Tibial nerve (tissue), 4 donors: ENCODE measurements at regions not wholly inside any gene's neighbourhood (a gene's known extent, or its start where the extent isn't known, plus 50 kb on each side); places are given as distances from the start of the nearest gene placed in this dataset.
A peak's percentile ranks its signal among the peaks of the same experiment; 100 is the strongest.
"Not testable (repeated sequence)": the region's sequence is repeated elsewhere in the genome, so short reads cannot be mapped to it uniquely, and the experiment has no call there.

Source experiments
- DNase-seq, 2 donors: peaks; one replicate each; pipeline ENCODE4 v3.0.0-alpha.2; 2019; ENCODE audit warnings: low spot score in 2 of 2
- H3K27ac ChIP-seq, 4 donors: fragments of 200-600 bp; sonication (generic) in 3 of 4; one replicate each; pipeline ENCODE4 v1.5.1; 2017 to 2019; ENCODE audit warnings: mild to moderate bottlenecking in 1 of 4
- H3K27me3 ChIP-seq, 2 donors: fragments of 200-600 bp; sonication (generic) in 1 of 2; one replicate each; pipeline versions ENCODE4 v1.5.1 to v1.6.0; 2017 to 2019
- H3K36me3 ChIP-seq, 3 donors: fragments of 200-600 bp; sonication (generic); one replicate each; pipeline ENCODE4 v1.5.1; 2018 to 2019
- H3K4me1 ChIP-seq, 4 donors: fragments of 200-600 bp; sonication (generic) in 3 of 4; one replicate each; pipeline ENCODE4 v1.5.1; 2017 to 2019
- H3K4me3 ChIP-seq, 4 donors: fragments of 200-600 bp; sonication (generic) in 3 of 4; one replicate each; pipeline ENCODE4 v1.5.1; 2017 to 2019; ENCODE audit warnings: mild to moderate bottlenecking in 1 of 4, moderate library complexity in 1 of 4
- H3K9me3 ChIP-seq, 4 donors: fragments of 200-600 bp; sonication (generic) in 3 of 4; one replicate each; pipeline ENCODE4 v1.5.1; 2017 to 2019
- CTCF ChIP-seq, 5 experiments: fragments of 200-600 bp in 3 of 5; fragments of 450-650 bp in 2 of 5; sonication (generic) in 3 of 5; IDR thresholded peaks; one replicate each; pipeline ENCODE4 v1.5.1; 2016 to 2019; ENCODE audit warnings: antibody characterized with exemption in 5 of 5, mild to moderate bottlenecking in 3 of 5, moderate library complexity in 2 of 5
- EP300 ChIP-seq, 2 donors: sonication (generic); formaldehyde crosslinking; IDR thresholded peaks; one replicate each; pipeline ENCODE4 v1.6.1; 2017; ENCODE audit warnings: antibody characterized with exemption in 2 of 2, mild to moderate bottlenecking in 1 of 2
- POLR2A ChIP-seq, 2 donors: fragments of 450-650 bp; IDR thresholded peaks; one replicate each; pipeline ENCODE4 v1.6.1; 2017; ENCODE audit warnings: antibody characterized with exemption in 2 of 2, mild to moderate bottlenecking in 2 of 2, moderate library complexity in 2 of 2
- WGBS, 2 donors: methylation state at CpG; one replicate each; pipeline ENCODE4 v1.1.5; 2018; 5-methylcytosine and 5-hydroxymethylcytosine counted together

GRCh38 chr15:98292442-98293240 is 332.1 kb downstream of the ARRDC4 start:
- 3 to 5% methylated on average over 39 to 45 of the region's 46 CpGs for WGBS, 2 donors
- Histone ChIP-seq H3K27ac (no peak overlapping the region), H3K9me3 (no peaks in the 10 kb centered on the region), H3K4me3 (peak overlapping the region in 1 of 4 donors; percentile 32), H3K4me1 (peaks cover 0 to 20% (median 0%) of the 10 kb centered on the region in 4 donors), H3K36me3 (no peaks in the 10 kb centered on the region), H3K27me3 (peaks cover 0 to 39% of the 10 kb centered on the region in 2 donors)
- DNase-seq: peak in 1 of 2 donors; percentile 19
- TF ChIP-seq CTCF (IDR thresholded peaks at IDR 0.05): peak; percentile 27 to 45 (median 41)
- TF ChIP-seq POLR2A (IDR thresholded peaks at IDR 0.05): no peak
- TF ChIP-seq EP300 (IDR thresholded peaks at IDR 0.05): no peak

- TF ChIP-seq POLR2A (IDR thresholded peaks at IDR 0.05): no peak
- TF ChIP-seq CTCF (IDR thresholded peaks at IDR 0.05): no peak
- TF ChIP-seq EP300 (IDR thresholded peaks at IDR 0.05): no peak
- no peak for DNase-seq
- H3K4me1 ChIP-seq: peaks cover 0 to 20% (median 0%) of the 10 kb centered on the region in 4 donors
- H3K9me3 ChIP-seq: no peaks in the 10 kb centered on the region
- no peak overlapping the region for H3K27ac ChIP-seq
- 66 to 67% methylated on average over 7 of the region's 7 CpGs for WGBS, 2 donors
- no peak overlapping the region for H3K4me3 ChIP-seq
- peaks cover 0 to 39% of the 10 kb centered on the region in 2 donors for H3K27me3 ChIP-seq
- H3K36me3 ChIP-seq: no peaks in the 10 kb centered on the region
These were observed 333.6 kb downstream of the ARRDC4 start for GRCh38 chr15:98294126-98294525.

- H3K4me3 ChIP-seq, H3K9me3 ChIP-seq, H3K27ac ChIP-seq, H3K36me3 ChIP-seq: not testable (repeated sequence)
- TF ChIP-seq CTCF (IDR thresholded peaks at IDR 0.05): peak in 3 of 5 experiments; percentile 10 to 37 (median 24)
- DNase-seq: peak in 1 of 2 donors; percentile 18
- H3K27me3 ChIP-seq: peaks cover 0 to 29% of the 10 kb centered on the region in 2 donors
- H3K4me1 ChIP-seq: peaks cover 0 to 20% (median 0%) of the 10 kb centered on the region in 4 donors
- 20 to 39% methylated on average over 8 to 10 of the region's 10 CpGs for WGBS, 2 donors
These were observed 334.7 kb downstream of the ARRDC4 start for GRCh38 chr15:98295101-98295759.

- Histone ChIP-seq H3K9me3 (no peaks in the 10 kb centered on the region), H3K4me1 (peaks cover 0 to 20% (median 0%) of the 10 kb centered on the region in 4 donors), H3K36me3 (no peaks in the 10 kb centered on the region), H3K27me3 (peaks cover 0 to 23% of the 10 kb centered on the region in 2 donors), H3K4me3 (no peak overlapping the region), H3K27ac (no peak overlapping the region)
- TF ChIP-seq POLR2A (IDR thresholded peaks at IDR 0.05): no peak
- TF ChIP-seq EP300 (IDR thresholded peaks at IDR 0.05): no peak
- no peak for TF ChIP-seq CTCF (IDR thresholded peaks at IDR 0.05)
- DNase-seq: no peak
- WGBS, 2 donors: 73 to 80% methylated on average over 4 of the region's 4 CpGs
These were observed 336.1 kb downstream of the ARRDC4 start for GRCh38 chr15:98296653-98297052.

- no peak for DNase-seq
- no peaks in the 10 kb centered on the region for H3K9me3 ChIP-seq
- no peaks in the 10 kb centered on the region for H3K36me3 ChIP-seq
- peaks cover 0 to 11% of the 10 kb centered on the region in 2 donors for H3K27me3 ChIP-seq
- H3K4me3 ChIP-seq: no peak overlapping the region
- no peak overlapping the region for H3K27ac ChIP-seq
- H3K4me1 ChIP-seq: no peaks in the 10 kb centered on the region
- TF ChIP-seq EP300 (IDR thresholded peaks at IDR 0.05): no peak
- TF ChIP-seq CTCF (IDR thresholded peaks at IDR 0.05): no peak
- TF ChIP-seq POLR2A (IDR thresholded peaks at IDR 0.05): no peak
- 50 to 61% methylated on average over 8 of the region's 8 CpGs for WGBS, 2 donors
These were observed 343.9 kb downstream of the ARRDC4 start for GRCh38 chr15:98304371-98304770.
